ENCODE measurements at regions not wholly inside any gene's neighbourhood (a gene's known extent, or its start where the extent isn't known, plus 50 kb on each side); places are given as distances from the start of the nearest gene placed in this dataset.

DNA sequence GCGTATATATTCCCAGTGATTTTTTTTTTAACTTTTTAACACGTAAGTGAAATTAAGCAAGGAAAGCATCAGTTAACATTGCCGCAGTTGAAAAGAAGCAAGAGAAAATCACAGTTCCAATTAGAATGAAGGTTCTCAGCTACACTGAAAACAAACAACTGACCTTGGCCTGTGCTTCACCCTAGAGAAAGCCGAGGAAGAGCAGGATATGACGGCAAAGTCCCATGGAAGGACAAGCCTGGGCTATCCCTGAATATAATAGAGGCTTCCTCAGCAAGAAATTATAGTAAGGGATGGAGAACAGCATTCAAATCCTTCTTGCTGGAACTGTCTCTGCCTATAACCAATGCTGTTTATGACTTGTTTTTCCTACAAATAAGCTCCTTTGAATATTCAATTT lies 83.0 kb upstream of the INHBA start:
- TF ChIP-seq, protein P1, sequence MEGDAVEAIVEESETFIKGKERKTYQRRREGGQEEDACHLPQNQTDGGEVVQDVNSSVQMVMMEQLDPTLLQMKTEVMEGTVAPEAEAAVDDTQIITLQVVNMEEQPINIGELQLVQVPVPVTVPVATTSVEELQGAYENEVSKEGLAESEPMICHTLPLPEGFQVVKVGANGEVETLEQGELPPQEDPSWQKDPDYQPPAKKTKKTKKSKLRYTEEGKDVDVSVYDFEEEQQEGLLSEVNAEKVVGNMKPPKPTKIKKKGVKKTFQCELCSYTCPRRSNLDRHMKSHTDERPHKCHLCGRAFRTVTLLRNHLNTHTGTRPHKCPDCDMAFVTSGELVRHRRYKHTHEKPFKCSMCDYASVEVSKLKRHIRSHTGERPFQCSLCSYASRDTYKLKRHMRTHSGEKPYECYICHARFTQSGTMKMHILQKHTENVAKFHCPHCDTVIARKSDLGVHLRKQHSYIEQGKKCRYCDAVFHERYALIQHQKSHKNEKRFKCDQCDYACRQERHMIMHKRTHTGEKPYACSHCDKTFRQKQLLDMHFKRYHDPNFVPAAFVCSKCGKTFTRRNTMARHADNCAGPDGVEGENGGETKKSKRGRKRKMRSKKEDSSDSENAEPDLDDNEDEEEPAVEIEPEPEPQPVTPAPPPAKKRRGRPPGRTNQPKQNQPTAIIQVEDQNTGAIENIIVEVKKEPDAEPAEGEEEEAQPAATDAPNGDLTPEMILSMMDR (IDR thresholded peaks at IDR 0.05; ENCODE audit: low read depth, low read length): no peak
- Histone ChIP-seq H3K27me3 (ENCODE audit: control insufficient read depth, insufficient read depth, low read length) (no peaks in the 10 kb centered on the region), H3K9me3 (ENCODE audit: control insufficient read depth, insufficient read depth, low read length) (no peaks in the 10 kb centered on the region), H3K27ac (ENCODE audit: low read depth, low read length) (no peak overlapping the region), H3K4me3 (ENCODE audit: low read depth, low read length) (no peak overlapping the region)
- DNase-seq (ENCODE audit: low read depth, low spot score): no peak
- CTCF ChIA-PET: no interaction called here
- POLR2A ChIA-PET: no interaction called here

DNA sequence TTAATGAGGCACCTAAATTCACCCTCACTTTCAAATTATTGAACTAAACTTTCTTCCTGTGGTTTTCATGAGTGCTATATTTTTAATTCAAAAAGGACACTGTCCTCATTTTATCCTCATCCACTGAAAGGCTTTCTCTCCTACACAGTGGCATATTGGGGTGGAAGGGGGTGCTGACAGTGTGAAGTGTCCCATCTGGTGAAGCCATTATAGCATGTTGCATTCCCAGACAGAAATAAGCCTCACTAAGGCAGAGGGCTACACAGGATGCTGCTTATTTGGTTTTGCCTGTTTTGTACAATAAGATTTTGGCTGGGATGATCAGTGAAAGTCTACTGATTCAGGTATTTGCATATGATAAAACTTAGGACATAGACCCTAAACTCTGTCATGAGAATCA lies 82.4 kb upstream of the INHBA start:
- no peaks in the 10 kb centered on the region for H3K9me3 ChIP-seq (ENCODE audit: control insufficient read depth, insufficient read depth, low read length)
- no peaks in the 10 kb centered on the region for H3K27me3 ChIP-seq (ENCODE audit: control insufficient read depth, insufficient read depth, low read length)
- H3K27ac ChIP-seq (ENCODE audit: low read depth, low read length): no peak overlapping the region
- H3K4me3 ChIP-seq (ENCODE audit: low read depth, low read length): no peak overlapping the region
- TF ChIP-seq, protein P1 (IDR thresholded peaks at IDR 0.05; ENCODE audit: low read depth, low read length): no peak
- DNase-seq (ENCODE audit: low read depth, low spot score): no peak
- ChIA-PET POLR2A (no interaction called here), CTCF (no interaction called here)

DNA sequence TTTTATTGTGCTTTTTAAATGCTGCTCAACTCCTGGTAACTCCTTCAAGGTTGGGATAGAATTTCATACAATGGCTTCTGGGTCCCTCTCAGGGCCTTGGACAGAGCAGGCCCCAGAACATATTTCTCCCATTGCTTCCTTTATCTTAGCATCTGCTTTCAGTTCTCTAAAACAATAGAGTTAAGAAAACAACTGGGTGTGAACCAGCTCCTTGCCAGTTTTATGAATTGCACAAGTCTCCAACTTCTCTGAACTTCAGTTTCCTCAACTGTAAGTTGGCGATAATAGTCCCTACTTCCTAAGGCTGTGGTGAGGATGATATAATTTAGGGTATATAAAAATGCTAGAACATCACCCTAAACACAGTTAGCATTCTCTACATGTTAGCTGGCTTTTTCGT lies 77.0 kb upstream of the INHBA start:
- DNase-seq (ENCODE audit: low read depth, low spot score): no peak
- H3K4me3 ChIP-seq (ENCODE audit: low read depth, low read length): no peak overlapping the region
- no peak overlapping the region for H3K27ac ChIP-seq (ENCODE audit: low read depth, low read length)
- POLR2A ChIA-PET: no interaction called here
- H3K27me3 ChIP-seq (ENCODE audit: control insufficient read depth, insufficient read depth, low read length): no peaks in the 10 kb centered on the region
- CTCF ChIA-PET: no interaction called here
- no peaks in the 10 kb centered on the region for H3K9me3 ChIP-seq (ENCODE audit: control insufficient read depth, insufficient read depth, low read length)
- TF ChIP-seq, protein P1 (IDR thresholded peaks at IDR 0.05; ENCODE audit: low read depth, low read length): no peak

DNA sequence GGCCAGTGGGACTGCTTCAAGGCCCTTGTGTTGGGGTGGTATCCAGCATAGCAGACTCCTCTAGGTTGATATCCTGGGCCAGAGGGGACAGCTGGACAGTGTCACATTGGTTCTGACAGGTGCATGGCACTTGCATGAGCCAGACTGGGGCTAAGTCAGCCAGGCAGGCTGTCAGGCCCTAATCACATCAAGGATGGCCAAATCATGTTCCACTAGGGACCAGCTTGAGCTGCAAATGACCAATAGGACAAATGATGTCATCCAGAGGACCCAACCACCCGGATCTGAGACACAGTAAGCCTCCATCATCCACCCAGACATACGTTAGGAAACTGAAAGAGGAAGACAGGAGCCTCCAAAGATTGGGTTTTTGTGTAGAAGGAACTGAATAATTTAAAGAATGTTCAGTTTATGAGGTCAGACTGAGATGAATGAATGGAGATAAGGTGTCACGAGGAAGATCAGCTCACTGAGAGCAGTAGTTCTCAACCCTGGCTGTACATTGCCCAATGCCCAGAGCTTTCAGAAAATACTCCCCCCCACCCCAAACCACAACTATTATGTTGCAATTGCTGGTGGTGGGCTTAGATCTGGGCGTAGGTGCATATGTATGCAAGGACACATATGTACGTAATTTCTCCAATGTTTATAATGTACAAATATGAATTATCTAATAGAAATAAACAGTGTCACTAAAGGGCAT lies 75.2 kb upstream of the INHBA start:
- TF ChIP-seq, protein P1 (IDR thresholded peaks at IDR 0.05; ENCODE audit: low read depth, low read length): no peak
- H3K4me3 ChIP-seq (ENCODE audit: low read depth, low read length): no peak overlapping the region
- no peaks in the 10 kb centered on the region for H3K27me3 ChIP-seq (ENCODE audit: control insufficient read depth, insufficient read depth, low read length)
- no peak for DNase-seq (ENCODE audit: low read depth, low spot score)
- H3K9me3 ChIP-seq (ENCODE audit: control insufficient read depth, insufficient read depth, low read length): no peaks in the 10 kb centered on the region
- ChIA-PET POLR2A (no interaction called here), CTCF (no interaction called here)
- no peak overlapping the region for H3K27ac ChIP-seq (ENCODE audit: low read depth, low read length)

DNA sequence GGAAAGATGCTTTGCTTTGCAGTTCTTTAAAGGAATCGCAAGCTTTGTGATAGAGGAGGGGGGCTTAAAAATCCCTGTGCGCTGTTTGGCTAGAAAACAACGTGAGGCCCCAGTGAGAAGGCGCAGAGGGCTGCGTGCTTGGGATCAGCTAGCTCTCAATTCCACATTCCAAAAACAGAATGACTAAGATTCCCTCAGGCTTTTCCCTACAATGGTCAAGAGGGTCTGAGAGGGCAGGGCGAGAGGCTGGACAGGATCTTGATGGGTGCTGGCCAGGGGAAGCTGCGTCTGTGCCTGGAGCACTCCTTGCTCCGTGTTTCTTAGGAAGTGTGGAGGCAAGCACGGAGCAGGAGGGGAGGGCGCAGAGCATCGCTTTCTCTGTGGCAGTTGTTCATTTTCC lies 72.1 kb upstream of the INHBA start:
- no peak overlapping the region for H3K4me3 ChIP-seq (ENCODE audit: low read depth, low read length)
- CTCF ChIA-PET: no interaction called here
- no peak overlapping the region for H3K27ac ChIP-seq (ENCODE audit: low read depth, low read length)
- no peaks in the 10 kb centered on the region for H3K9me3 ChIP-seq (ENCODE audit: control insufficient read depth, insufficient read depth, low read length)
- no peaks in the 10 kb centered on the region for H3K27me3 ChIP-seq (ENCODE audit: control insufficient read depth, insufficient read depth, low read length)
- no peak for DNase-seq (ENCODE audit: low read depth, low spot score)
- POLR2A ChIA-PET: no interaction called here
- TF ChIP-seq, protein P1 (IDR thresholded peaks at IDR 0.05; ENCODE audit: low read depth, low read length): no peak

Data from AG04450 (cell line).